ENCODE measurements at regions not wholly inside any gene's neighbourhood (a gene's known extent, or its start where the extent isn't known, plus 50 kb on each side); places are given as distances from the start of the nearest gene placed in this dataset.

DNA sequence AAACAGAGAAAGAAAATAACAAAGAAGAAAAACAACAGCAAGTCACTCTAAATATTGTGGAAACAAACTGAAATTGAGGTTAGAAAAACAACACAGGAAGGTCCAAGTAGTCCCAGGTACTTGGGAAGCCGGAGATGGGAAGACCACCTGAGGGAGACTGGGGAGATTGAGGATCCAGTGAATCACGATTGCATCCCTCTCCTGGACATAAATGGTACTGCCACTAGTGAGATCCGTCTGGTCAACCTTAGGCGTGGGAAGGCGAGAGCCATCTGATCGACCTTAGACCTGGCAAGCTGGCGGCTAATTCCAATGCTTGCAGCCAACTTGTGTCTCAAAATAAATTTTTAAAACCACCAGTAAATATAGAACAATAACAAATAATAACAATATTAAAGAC lies 81.9 kb downstream of the ZNF726 start:
- no peaks in the 10 kb centered on the region for H3K4me1 ChIP-seq
- intact Hi-C loops (cut with DNase I), result no loop called here
- TF ChIP-seq, protein P1, sequence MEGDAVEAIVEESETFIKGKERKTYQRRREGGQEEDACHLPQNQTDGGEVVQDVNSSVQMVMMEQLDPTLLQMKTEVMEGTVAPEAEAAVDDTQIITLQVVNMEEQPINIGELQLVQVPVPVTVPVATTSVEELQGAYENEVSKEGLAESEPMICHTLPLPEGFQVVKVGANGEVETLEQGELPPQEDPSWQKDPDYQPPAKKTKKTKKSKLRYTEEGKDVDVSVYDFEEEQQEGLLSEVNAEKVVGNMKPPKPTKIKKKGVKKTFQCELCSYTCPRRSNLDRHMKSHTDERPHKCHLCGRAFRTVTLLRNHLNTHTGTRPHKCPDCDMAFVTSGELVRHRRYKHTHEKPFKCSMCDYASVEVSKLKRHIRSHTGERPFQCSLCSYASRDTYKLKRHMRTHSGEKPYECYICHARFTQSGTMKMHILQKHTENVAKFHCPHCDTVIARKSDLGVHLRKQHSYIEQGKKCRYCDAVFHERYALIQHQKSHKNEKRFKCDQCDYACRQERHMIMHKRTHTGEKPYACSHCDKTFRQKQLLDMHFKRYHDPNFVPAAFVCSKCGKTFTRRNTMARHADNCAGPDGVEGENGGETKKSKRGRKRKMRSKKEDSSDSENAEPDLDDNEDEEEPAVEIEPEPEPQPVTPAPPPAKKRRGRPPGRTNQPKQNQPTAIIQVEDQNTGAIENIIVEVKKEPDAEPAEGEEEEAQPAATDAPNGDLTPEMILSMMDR (IDR thresholded peaks at IDR 0.05), result peak in 2 of 7 experiments; percentile 2 to 4
- TF ChIP-seq POLR2A (IDR thresholded peaks at IDR 0.05), result no peak
- no peaks in the 10 kb centered on the region for H3K9me3 ChIP-seq
- DNase-seq (no peak), ATAC-seq (no peak)
- 47 to 48% methylated on average over 7 of the region's 7 CpGs for WGBS, 2 donors
- H3K4me3 ChIP-seq, result no peak overlapping the region
- H3K27me3 ChIP-seq, result no peaks in the 10 kb centered on the region
- no peaks in the 10 kb centered on the region for H3K36me3 ChIP-seq (replicated peaks in 1 of 2; ENCODE audit: insufficient read depth in 1 of 2, low read depth in 2 of 2)
- H3K27ac ChIP-seq, result no peak overlapping the region

DNA sequence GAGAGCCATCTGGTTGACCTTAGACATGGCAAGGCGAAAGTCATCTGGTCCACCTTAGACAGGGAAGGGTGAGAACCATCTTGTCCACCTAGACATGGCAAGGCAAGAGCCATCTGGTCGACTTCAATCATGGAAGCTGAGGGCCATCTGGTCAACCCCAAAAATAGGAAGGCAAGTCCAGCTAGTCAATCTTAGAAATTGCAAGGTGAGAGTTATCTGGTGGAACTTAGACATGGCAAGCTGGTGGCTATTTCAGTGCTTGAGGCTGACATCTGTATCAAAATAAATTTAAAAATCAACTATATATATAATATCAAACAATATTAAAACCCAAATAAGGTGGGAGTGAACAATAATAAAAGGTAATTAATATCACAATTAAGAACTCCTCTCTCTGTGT lies 83.9 kb downstream of the ZNF726 start:
- H3K36me3 ChIP-seq (replicated peaks in 1 of 2; ENCODE audit: insufficient read depth in 1 of 2, low read depth in 2 of 2), result no peaks in the 10 kb centered on the region
- no peaks in the 10 kb centered on the region for H3K27me3 ChIP-seq
- no peak for ATAC-seq
- TF ChIP-seq, protein P1 (IDR thresholded peaks at IDR 0.05), result no peak
- no peak for TF ChIP-seq POLR2A (IDR thresholded peaks at IDR 0.05)
- H3K9me3 ChIP-seq, result no peaks in the 10 kb centered on the region
- intact Hi-C loops (cut with DNase I), result no loop called here
- DNase-seq, result no peak
- no peak overlapping the region for H3K4me3 ChIP-seq
- 44 to 52% methylated on average over 2 of the region's 2 CpGs for WGBS, 2 donors
- no peak overlapping the region for H3K27ac ChIP-seq
- no peaks in the 10 kb centered on the region for H3K4me1 ChIP-seq

- Histone ChIP-seq H3K27me3 (no peaks in the 10 kb centered on the region), H3K9me3 (no peaks in the 10 kb centered on the region), H3K4me3 (no peak overlapping the region), H3K4me1 (no peaks in the 10 kb centered on the region), H3K27ac (no peak overlapping the region), H3K36me3 (replicated peaks in 1 of 2; ENCODE audit: insufficient read depth in 1 of 2, low read depth in 2 of 2) (no peaks in the 10 kb centered on the region)
- DNase-seq (no peak), ATAC-seq (no peak)
- TF ChIP-seq, protein P1 (IDR thresholded peaks at IDR 0.05), result no peak
- no peak for TF ChIP-seq POLR2A (IDR thresholded peaks at IDR 0.05)
- 69 to 80% methylated on average over 9 of the region's 9 CpGs for WGBS, 2 donors
- intact Hi-C loops (cut with DNase I), result no loop called here
Measured at GRCh38 chr19:23999821-24000610, 85.3 kb downstream of the ZNF726 start.

DNA sequence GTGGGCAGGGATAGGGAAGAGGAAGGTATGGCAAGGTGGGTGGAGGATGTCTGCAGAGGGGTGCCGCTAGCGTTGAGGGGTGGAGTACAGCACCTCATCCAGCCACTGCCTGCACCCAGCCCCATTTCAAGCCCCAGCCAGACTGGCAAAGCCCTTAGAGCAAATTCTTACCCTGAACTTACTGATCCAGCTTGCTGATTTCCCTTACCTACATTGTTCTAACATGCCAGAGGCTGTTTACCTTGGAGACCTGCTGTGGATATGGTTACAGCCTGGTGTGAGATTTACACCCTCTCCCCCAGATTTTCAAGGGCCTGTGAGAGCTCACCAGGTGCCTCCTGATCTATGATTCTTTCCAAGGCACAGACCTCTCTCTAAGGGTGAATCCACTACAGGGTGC lies 86.0 kb downstream of the ZNF726 start:
- H3K27me3 ChIP-seq, result no peaks in the 10 kb centered on the region
- no peak overlapping the region for H3K4me3 ChIP-seq
- WGBS, 2 donors, result 96 to 97% methylated on average over 2 of the region's 2 CpGs
- H3K9me3 ChIP-seq, result no peaks in the 10 kb centered on the region
- DNase-seq (no peak), ATAC-seq (no peak)
- no peak overlapping the region for H3K27ac ChIP-seq
- H3K36me3 ChIP-seq (replicated peaks in 1 of 2; ENCODE audit: insufficient read depth in 1 of 2, low read depth in 2 of 2), result no peaks in the 10 kb centered on the region
- TF ChIP-seq POLR2A (IDR thresholded peaks at IDR 0.05), result no peak
- TF ChIP-seq, protein P1 (IDR thresholded peaks at IDR 0.05), result no peak
- H3K4me1 ChIP-seq, result no peaks in the 10 kb centered on the region
- intact Hi-C loops (cut with DNase I), result no loop called here

All from body of pancreas (tissue), 4 donors.